ENCODE measurements at regions not wholly inside any gene's neighbourhood (a gene's known extent, or its start where the extent isn't known, plus 50 kb on each side); places are given as distances from the start of the nearest gene placed in this dataset.

DNA sequence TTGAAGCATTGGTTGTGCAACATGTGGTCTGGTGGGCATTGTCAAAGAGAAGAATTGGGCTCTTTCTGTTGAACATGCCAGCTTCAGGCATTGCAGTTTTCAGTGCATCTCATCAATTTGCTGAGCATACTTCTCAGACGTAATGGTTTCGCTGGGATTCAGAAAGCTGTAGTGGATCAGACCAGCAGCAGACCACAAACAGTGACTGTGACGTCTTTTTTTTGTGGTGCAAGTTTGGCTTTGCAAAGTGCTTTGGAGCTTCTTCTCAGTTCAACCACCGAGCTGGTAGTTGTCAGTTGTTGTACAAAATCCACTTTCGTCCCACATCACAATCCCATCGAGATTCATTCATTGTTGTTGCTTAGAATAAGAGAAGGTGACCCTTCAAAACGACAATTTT is 84.5 kb downstream of the NPAP1 start:
- Histone ChIP-seq H2BK12ac (ENCODE audit: low read depth, low read length) (no peak overlapping the region), H3K23me2 (ENCODE audit: low read depth, low read length) (no peaks in the 10 kb centered on the region), H3K36me3 (ENCODE audit: control insufficient read depth in 2 of 4, insufficient read depth in 4 of 4, low read length in 3 of 4) (no peaks in the 10 kb centered on the region), H3K79me2 (ENCODE audit: control insufficient read depth in 1 of 2, insufficient read depth in 2 of 2, low read length in 2 of 2) (no peaks in the 10 kb centered on the region), H3K4me2 (ENCODE audit: insufficient read depth in 1 of 2, low read depth in 2 of 2, low read length in 2 of 2) (no peak overlapping the region), H2BK20ac (ENCODE audit: low read length) (no peak overlapping the region), H4K8ac (ENCODE audit: extremely low read depth, insufficient read depth, low read length) (no peak overlapping the region), H3K9me3 (ENCODE audit: insufficient read depth in 2 of 2, low read depth in 1 of 2, low read length in 1 of 2) (peaks cover 0 to 6% of the 10 kb centered on the region in 2 experiments; a peak in 1 of 4 replicates), H3K9ac (replicated peaks in 1 of 4; ENCODE audit: extremely low read depth in 1 of 4, low read depth in 3 of 4, low read length in 3 of 4) (no peak overlapping the region), H4K91ac (replicated peaks; ENCODE audit: insufficient read length, low read length) (no peak overlapping the region), H3K56ac (replicated peaks; ENCODE audit: insufficient read length, low read depth, low read length) (no peak overlapping the region), H2AFZ (ENCODE audit: low read length) (no peak overlapping the region), H2BK120ac (replicated peaks; ENCODE audit: low read depth, low read length) (no peak overlapping the region), H2BK15ac (ENCODE audit: low read length) (no peak overlapping the region), H4K20me1 (replicated peaks in 1 of 2; ENCODE audit: control insufficient read depth in 1 of 2, insufficient read depth in 2 of 2, low read length in 2 of 2) (no peaks in the 10 kb centered on the region), H2BK5ac (ENCODE audit: low read depth, low read length) (no peak overlapping the region), H3K27me3 (replicated peaks in 1 of 4; ENCODE audit: control insufficient read depth in 3 of 4, extremely low read depth in 1 of 4, insufficient read depth in 3 of 4, low read length in 3 of 4) (no peaks in the 10 kb centered on the region), H3K18ac (ENCODE audit: extremely low read depth, low read length) (no peak overlapping the region), H3K4me1 (replicated peaks in 1 of 4; ENCODE audit: control insufficient read depth in 3 of 4, insufficient read depth in 4 of 4, low read length in 3 of 4) (no peaks in the 10 kb centered on the region; a peak in 2 of 7 replicates), H3K4ac (replicated peaks; ENCODE audit: insufficient read length, low read depth, low read length) (no peak overlapping the region), H4K5ac (ENCODE audit: insufficient read length, low read depth, low read length) (no peak overlapping the region), H3K27ac (ENCODE audit: low read depth, low read length) (no peak overlapping the region), H3K23ac (ENCODE audit: insufficient read length) (no peak overlapping the region), H3K4me3 (ENCODE audit: extremely low read depth in 1 of 4, insufficient read depth in 2 of 4, low read depth in 3 of 4, low read length in 4 of 4) (no peak overlapping the region), H3K79me1 (ENCODE audit: low read depth, low read length) (no peaks in the 10 kb centered on the region), H2AK5ac (ENCODE audit: low read depth, low read length) (no peak overlapping the region), H3K14ac (ENCODE audit: insufficient read length) (no peak overlapping the region)
- WGBS, 2 experiments (ENCODE audit: extremely low coverage in 1 of 2, insufficient coverage in 1 of 2, insufficient read length in 1 of 2, insufficient replicate concordance in 2 of 2, low coverage in 1 of 2, low lambda C conversion rate in 2 of 2, missing lambda C conversion rate in 1 of 2), result 93% methylated on average over 7 of the region's 7 CpGs; no CpG with 5 or more reads in 1 of the 2 experiments
- ChIA-PET CTCF (ENCODE audit: partially characterized antibody) (interaction anchor here (0.7 to 2.5 kb wide), 4 partner anchors 10 to 68 kb away, joined by 3 to 7 read pairs (median 4); no protein-coding TSS in a partner anchor), POLR2A (ENCODE audit: partially characterized antibody) (no interaction called here)
- FAIRE-seq (no peak), DNase-seq (ENCODE audit: low read depth in 1 of 2, low spot score in 2 of 2) (no peak)
- TF ChIP-seq SIRT6 (IDR thresholded peaks at IDR 0.05; ENCODE audit: low read length) (no peak), SRF (IDR thresholded peaks at IDR 0.05; ENCODE audit: low read depth, low read length) (no peak), TAF1 (IDR thresholded peaks at IDR 0.05; ENCODE audit: low read depth, low read length) (no peak), POLR2A (IDR thresholded peaks at IDR 0.05; ENCODE audit: control extremely low read depth in 1 of 2, low read depth in 2 of 2, low read length in 2 of 2) (no peak), JUN (IDR thresholded peaks at IDR 0.05; ENCODE audit: low read depth, low read length) (no peak), SP4 (IDR thresholded peaks at IDR 0.05; ENCODE audit: low read length) (no peak), RNF2 (IDR thresholded peaks at IDR 0.05; ENCODE audit: borderline replicate concordance, low read depth, low read length, missing control alignments, poor library complexity, severe bottlenecking) (no peak), CREB1 (IDR thresholded peaks at IDR 0.05) (no peak), RAD21 (IDR thresholded peaks at IDR 0.05 in 1 of 2, conservative IDR thresholded peaks at IDR 0.05 in 1 of 2; ENCODE audit: low read depth in 2 of 2, low read length in 2 of 2) (no peak), CHD1 (IDR thresholded peaks at IDR 0.05; ENCODE audit: low read depth, low read length) (no peak)
- TF ChIP-seq, protein P1, sequence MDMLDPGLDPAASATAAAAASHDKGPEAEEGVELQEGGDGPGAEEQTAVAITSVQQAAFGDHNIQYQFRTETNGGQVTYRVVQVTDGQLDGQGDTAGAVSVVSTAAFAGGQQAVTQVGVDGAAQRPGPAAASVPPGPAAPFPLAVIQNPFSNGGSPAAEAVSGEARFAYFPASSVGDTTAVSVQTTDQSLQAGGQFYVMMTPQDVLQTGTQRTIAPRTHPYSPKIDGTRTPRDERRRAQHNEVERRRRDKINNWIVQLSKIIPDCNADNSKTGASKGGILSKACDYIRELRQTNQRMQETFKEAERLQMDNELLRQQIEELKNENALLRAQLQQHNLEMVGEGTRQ (IDR thresholded peaks at IDR 0.05; ENCODE audit: low read length), result no peak
- TF ChIP-seq, protein P2, sequence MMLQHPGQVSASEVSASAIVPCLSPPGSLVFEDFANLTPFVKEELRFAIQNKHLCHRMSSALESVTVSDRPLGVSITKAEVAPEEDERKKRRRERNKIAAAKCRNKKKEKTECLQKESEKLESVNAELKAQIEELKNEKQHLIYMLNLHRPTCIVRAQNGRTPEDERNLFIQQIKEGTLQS (IDR thresholded peaks at IDR 0.05; ENCODE audit: insufficient read depth, low read depth, low read length), result no peak
- TF ChIP-seq, protein P3, sequence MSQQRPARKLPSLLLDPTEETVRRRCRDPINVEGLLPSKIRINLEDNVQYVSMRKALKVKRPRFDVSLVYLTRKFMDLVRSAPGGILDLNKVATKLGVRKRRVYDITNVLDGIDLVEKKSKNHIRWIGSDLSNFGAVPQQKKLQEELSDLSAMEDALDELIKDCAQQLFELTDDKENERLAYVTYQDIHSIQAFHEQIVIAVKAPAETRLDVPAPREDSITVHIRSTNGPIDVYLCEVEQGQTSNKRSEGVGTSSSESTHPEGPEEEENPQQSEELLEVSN (IDR thresholded peaks at IDR 0.05), result no peak
